ENCODE measurements at regions not wholly inside any gene's neighbourhood (a gene's known extent, or its start where the extent isn't known, plus 50 kb on each side); places are given as distances from the start of the nearest gene placed in this dataset.

DNA sequence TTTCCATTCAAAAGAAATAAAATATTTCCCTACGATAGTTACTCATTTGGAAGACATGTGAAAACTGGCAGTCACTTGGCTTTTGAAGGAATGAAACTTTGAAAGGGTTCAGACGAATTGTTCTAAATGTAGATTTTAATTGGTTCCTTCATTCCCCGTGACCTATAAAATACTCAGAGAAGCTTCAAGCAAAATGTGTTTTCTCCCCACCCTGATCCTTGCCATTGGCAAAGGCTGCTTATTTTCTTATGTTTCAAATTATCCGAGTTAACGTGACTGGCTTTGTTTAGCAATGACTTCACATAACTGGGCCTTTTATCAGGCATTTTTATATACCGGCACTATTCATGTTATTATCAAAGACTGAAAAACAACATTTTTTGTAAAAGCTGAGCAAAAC lies 204.1 kb upstream of the NEIL3 start:
- Histone ChIP-seq H3K36me3 (ENCODE audit: control insufficient read depth, insufficient read depth, low read length) (no peaks in the 10 kb centered on the region), H3K9me3 (ENCODE audit: control insufficient read depth, insufficient read depth, low read length) (no peaks in the 10 kb centered on the region), H3K4me3 (ENCODE audit: low read length) (no peak overlapping the region), H3K27ac (ENCODE audit: low read length) (no peak overlapping the region), H3K27me3 (ENCODE audit: control insufficient read depth, insufficient read depth, low read length) (no peaks in the 10 kb centered on the region), H3K4me1 (ENCODE audit: control insufficient read depth, insufficient read depth, low read length) (no peaks in the 10 kb centered on the region)
- Mint-ChIP-seq H3K4me1 (no peaks in the 10 kb centered on the region), H3K27me3 (ENCODE audit: low read depth in 2 of 2) (no peaks in the 10 kb centered on the region), H3K9me3 (peaks cover 0 to 4% of the 10 kb centered on the region in 2 donors), H3K4me3 (no peak overlapping the region), H3K27ac (no peak overlapping the region), H3K36me3 (no peaks in the 10 kb centered on the region)
- DNase-seq: no peak
- TF ChIP-seq, protein P1, sequence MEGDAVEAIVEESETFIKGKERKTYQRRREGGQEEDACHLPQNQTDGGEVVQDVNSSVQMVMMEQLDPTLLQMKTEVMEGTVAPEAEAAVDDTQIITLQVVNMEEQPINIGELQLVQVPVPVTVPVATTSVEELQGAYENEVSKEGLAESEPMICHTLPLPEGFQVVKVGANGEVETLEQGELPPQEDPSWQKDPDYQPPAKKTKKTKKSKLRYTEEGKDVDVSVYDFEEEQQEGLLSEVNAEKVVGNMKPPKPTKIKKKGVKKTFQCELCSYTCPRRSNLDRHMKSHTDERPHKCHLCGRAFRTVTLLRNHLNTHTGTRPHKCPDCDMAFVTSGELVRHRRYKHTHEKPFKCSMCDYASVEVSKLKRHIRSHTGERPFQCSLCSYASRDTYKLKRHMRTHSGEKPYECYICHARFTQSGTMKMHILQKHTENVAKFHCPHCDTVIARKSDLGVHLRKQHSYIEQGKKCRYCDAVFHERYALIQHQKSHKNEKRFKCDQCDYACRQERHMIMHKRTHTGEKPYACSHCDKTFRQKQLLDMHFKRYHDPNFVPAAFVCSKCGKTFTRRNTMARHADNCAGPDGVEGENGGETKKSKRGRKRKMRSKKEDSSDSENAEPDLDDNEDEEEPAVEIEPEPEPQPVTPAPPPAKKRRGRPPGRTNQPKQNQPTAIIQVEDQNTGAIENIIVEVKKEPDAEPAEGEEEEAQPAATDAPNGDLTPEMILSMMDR (IDR thresholded peaks at IDR 0.05): no peak
- no peak for ATAC-seq
- WGBS (ENCODE audit: insufficient coverage): 91% methylated on average over 5 of the region's 6 CpGs
- intact Hi-C loops (cut with micrococcal nuclease): no loop called here

DNA sequence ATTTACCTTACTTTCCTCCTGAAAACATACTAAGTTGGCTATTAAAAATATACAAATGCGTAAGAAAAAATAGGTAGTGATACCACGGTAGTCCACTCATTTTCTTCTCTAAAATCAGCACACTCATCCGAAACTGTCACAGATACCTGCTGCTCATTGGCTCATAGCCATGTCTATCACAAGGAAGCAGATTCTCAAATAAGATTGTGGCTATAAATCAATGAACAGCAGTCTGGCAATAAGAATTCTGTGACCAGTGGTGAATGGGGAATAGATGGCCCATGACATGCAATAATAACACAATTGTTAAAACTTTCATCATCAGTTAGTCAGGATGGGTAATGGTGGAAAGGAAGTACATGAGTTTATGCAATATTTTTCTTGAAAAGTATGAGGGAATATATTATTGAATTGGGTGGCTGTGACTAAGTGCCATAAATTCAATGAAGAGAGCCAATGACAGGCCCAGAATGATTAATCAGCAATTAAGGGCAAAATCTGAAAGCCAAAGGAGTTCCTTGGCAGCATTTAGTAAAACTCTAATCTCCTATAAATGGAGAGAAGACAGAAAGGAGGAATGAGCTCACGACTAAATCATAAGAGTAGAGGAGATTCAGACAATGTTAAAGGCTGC lies 202.3 kb upstream of the NEIL3 start:
- Mint-ChIP-seq H3K27ac (no peak overlapping the region), H3K9me3 (peaks cover 4 to 7% of the 10 kb centered on the region in 2 donors), H3K4me3 (no peak overlapping the region), H3K36me3 (no peaks in the 10 kb centered on the region), H3K4me1 (no peaks in the 10 kb centered on the region), H3K27me3 (ENCODE audit: low read depth in 2 of 2) (no peaks in the 10 kb centered on the region)
- H3K36me3 ChIP-seq (ENCODE audit: control insufficient read depth, insufficient read depth, low read length): no peaks in the 10 kb centered on the region
- no peaks in the 10 kb centered on the region for H3K4me1 ChIP-seq (ENCODE audit: control insufficient read depth, insufficient read depth, low read length)
- no peak overlapping the region for H3K4me3 ChIP-seq (ENCODE audit: low read length)
- no peaks in the 10 kb centered on the region for H3K27me3 ChIP-seq (ENCODE audit: control insufficient read depth, insufficient read depth, low read length)
- intact Hi-C loops (cut with micrococcal nuclease): no loop called here
- no peak overlapping the region for H3K27ac ChIP-seq (ENCODE audit: low read length)
- H3K9me3 ChIP-seq (ENCODE audit: control insufficient read depth, insufficient read depth, low read length): no peaks in the 10 kb centered on the region
- ATAC-seq (no peak), DNase-seq (no peak)
- TF ChIP-seq, protein P1 (IDR thresholded peaks at IDR 0.05): no peak
- WGBS (ENCODE audit: insufficient coverage): 74% methylated on average over 4 of the region's 4 CpGs

DNA sequence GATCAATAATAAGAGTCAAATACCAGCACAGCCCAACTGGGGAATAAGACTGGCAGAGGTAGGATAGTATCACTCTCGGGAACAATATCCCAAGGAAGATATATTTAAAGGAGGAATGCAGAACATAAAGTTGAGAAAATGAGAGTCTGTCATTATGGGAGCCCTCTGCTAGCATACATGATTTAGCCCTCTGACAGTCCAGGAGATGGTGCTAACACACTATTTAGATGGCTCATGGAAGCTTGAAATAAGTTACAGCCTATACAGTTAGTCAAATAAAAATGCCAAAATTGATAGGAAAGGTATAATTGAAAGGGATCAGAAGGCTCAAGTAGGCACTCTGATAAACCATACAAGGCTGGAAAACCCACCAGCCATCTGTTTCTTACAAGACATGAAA lies 201.0 kb upstream of the NEIL3 start:
- H3K27me3 ChIP-seq (ENCODE audit: control insufficient read depth, insufficient read depth, low read length): no peaks in the 10 kb centered on the region
- H3K27me3 Mint-ChIP-seq (ENCODE audit: low read depth in 2 of 2): no peaks in the 10 kb centered on the region
- intact Hi-C loops (cut with micrococcal nuclease): no loop called here
- no peaks in the 10 kb centered on the region for H3K4me1 ChIP-seq (ENCODE audit: control insufficient read depth, insufficient read depth, low read length)
- H3K36me3 Mint-ChIP-seq: no peaks in the 10 kb centered on the region
- TF ChIP-seq, protein P1 (IDR thresholded peaks at IDR 0.05): no peak
- no peaks in the 10 kb centered on the region for H3K4me1 Mint-ChIP-seq
- WGBS (ENCODE audit: insufficient coverage): 46% methylated on average over 1 of the region's 1 CpG
- no peak overlapping the region for H3K27ac Mint-ChIP-seq
- H3K9me3 ChIP-seq (ENCODE audit: control insufficient read depth, insufficient read depth, low read length): no peaks in the 10 kb centered on the region
- H3K36me3 ChIP-seq (ENCODE audit: control insufficient read depth, insufficient read depth, low read length): no peaks in the 10 kb centered on the region
- no peak overlapping the region for H3K4me3 ChIP-seq (ENCODE audit: low read length)
- DNase-seq (peak in 1 of 2 donors; percentile 4), ATAC-seq (no peak)
- H3K27ac ChIP-seq (ENCODE audit: low read length): no peak overlapping the region
- peaks cover 6 to 10% of the 10 kb centered on the region in 2 donors for H3K9me3 Mint-ChIP-seq
- H3K4me3 Mint-ChIP-seq: no peak overlapping the region

DNA sequence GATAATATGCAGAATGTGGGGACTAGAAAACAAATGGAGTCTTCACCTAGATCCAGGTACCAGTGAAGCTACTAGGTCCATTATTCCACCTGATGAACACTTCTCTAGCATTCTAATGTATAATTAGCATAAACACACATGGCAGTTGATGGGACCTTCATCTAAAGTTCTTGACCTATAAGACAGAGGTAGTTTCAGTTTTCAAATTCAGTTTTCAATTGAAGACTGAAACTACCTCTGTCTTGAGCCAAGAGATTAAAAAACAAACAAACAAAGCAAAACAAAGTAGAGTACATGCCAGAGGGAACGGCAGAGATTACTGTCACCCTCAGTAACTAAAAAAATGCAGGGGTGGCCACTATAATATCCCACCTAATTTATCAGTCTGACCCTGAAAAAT lies 199.9 kb upstream of the NEIL3 start:
- H3K4me1 ChIP-seq (ENCODE audit: control insufficient read depth, insufficient read depth, low read length): no peaks in the 10 kb centered on the region
- no peak overlapping the region for H3K27ac ChIP-seq (ENCODE audit: low read length)
- WGBS (ENCODE audit: insufficient coverage): 71% methylated on average over 1 of the region's 1 CpG
- H3K27me3 ChIP-seq (ENCODE audit: control insufficient read depth, insufficient read depth, low read length): no peaks in the 10 kb centered on the region
- intact Hi-C loops (cut with micrococcal nuclease): no loop called here
- no peak overlapping the region for H3K4me3 ChIP-seq (ENCODE audit: low read length)
- no peaks in the 10 kb centered on the region for H3K4me1 Mint-ChIP-seq
- DNase-seq: no peak
- H3K27ac Mint-ChIP-seq: no peak overlapping the region
- peaks cover 6 to 8% of the 10 kb centered on the region in 2 donors for H3K9me3 Mint-ChIP-seq
- no peaks in the 10 kb centered on the region for H3K9me3 ChIP-seq (ENCODE audit: control insufficient read depth, insufficient read depth, low read length)
- TF ChIP-seq, protein P1 (IDR thresholded peaks at IDR 0.05): no peak
- H3K4me3 Mint-ChIP-seq: no peak overlapping the region
- no peaks in the 10 kb centered on the region for H3K36me3 Mint-ChIP-seq
- H3K36me3 ChIP-seq (ENCODE audit: control insufficient read depth, insufficient read depth, low read length): no peaks in the 10 kb centered on the region
- ATAC-seq: no peak
- no peaks in the 10 kb centered on the region for H3K27me3 Mint-ChIP-seq (ENCODE audit: low read depth in 2 of 2)

Data from natural killer cell (primary cell).